Adrenal gland (tissue), 5 donors: ENCODE measurements at regions not wholly inside any gene's neighbourhood (a gene's known extent, or its start where the extent isn't known, plus 50 kb on each side); places are given as distances from the start of the nearest gene placed in this dataset.

Experiments
- POLR2A ChIP-seq, 2 donors: fragments of 450-650 bp; IDR thresholded peaks; one replicate each; pipeline ENCODE4 v1.6.1; 2017; ENCODE audit warnings: antibody characterized with exemption in 2 of 2, mild to moderate bottlenecking in 2 of 2, moderate library complexity in 1 of 2
- TF ChIP-seq, protein P1 (sequence below), 6 experiments: fragments of 450-650 bp in 4 of 6; fragments of 200-600 bp in 2 of 6; sonication (generic) in 1 of 6; IDR thresholded peaks; 1 replicate in 5 of 6; 2 replicates in 1 of 6; pipeline versions ENCODE4 v1.5.1 to v1.8.0; 2016 to 2021; ENCODE audit warnings: antibody characterized with exemption in 6 of 6, mild to moderate bottlenecking in 2 of 6, moderate library complexity in 1 of 6
- donor health status: DM: no; HTN: no; CAD: no.

GRCh38 chr1:67969446-67969845 is 81.0 kb downstream of the DIRAS3 start:
- TF ChIP-seq, protein P1, sequence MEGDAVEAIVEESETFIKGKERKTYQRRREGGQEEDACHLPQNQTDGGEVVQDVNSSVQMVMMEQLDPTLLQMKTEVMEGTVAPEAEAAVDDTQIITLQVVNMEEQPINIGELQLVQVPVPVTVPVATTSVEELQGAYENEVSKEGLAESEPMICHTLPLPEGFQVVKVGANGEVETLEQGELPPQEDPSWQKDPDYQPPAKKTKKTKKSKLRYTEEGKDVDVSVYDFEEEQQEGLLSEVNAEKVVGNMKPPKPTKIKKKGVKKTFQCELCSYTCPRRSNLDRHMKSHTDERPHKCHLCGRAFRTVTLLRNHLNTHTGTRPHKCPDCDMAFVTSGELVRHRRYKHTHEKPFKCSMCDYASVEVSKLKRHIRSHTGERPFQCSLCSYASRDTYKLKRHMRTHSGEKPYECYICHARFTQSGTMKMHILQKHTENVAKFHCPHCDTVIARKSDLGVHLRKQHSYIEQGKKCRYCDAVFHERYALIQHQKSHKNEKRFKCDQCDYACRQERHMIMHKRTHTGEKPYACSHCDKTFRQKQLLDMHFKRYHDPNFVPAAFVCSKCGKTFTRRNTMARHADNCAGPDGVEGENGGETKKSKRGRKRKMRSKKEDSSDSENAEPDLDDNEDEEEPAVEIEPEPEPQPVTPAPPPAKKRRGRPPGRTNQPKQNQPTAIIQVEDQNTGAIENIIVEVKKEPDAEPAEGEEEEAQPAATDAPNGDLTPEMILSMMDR (IDR thresholded peaks at IDR 0.05), result no peak
- TF ChIP-seq POLR2A (IDR thresholded peaks at IDR 0.05), result no peak
